Erythroblast (primary cell): ENCODE measurements at regions not wholly inside any gene's neighbourhood (a gene's known extent, or its start where the extent isn't known, plus 50 kb on each side); places are given as distances from the start of the nearest gene placed in this dataset.

Experiments used
- GATA1 ChIP-seq: IDR thresholded peaks from 2 replicates; pipeline ENCODE4 v1.6.1; 2011; ENCODE audit warnings: low read depth, mild to moderate bottlenecking, control low read depth, low read length, moderate library complexity
- POLR2A ChIP-seq: IDR thresholded peaks from 2 replicates; pipeline ENCODE4 v1.6.1; 2011; ENCODE audit warnings: mild to moderate bottlenecking, low read length

DNA sequence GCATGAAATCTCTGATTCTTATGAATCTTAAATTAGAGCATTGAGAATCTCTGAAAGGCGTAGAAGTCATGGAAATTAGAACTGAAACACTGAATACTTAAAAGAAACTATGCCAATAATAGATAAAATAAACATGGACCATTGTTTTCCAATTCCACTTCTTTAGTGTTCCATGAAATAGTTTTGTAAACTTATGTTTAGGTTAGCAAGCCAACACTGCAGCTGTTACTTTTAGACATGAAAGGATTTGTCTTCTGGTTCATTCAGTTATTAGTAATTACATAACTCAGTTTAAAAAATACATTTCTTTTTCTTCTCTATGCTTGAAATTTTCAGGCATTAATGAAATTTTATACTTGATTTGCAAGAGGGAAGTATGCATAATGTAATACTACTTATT is 733.4 kb upstream of the NUDT12 start:
- no peak for TF ChIP-seq POLR2A
- TF ChIP-seq GATA1: no peak
